GM21576 (cell line): ENCODE measurements at regions not wholly inside any gene's neighbourhood (a gene's known extent, or its start where the extent isn't known, plus 50 kb on each side); places are given as distances from the start of the nearest gene placed in this dataset.

Experiments
- ATAC-seq: cut with Tn5 transposase; IDR thresholded peaks from one replicate; pipeline ENCODE4 v1.9.1; 2021; ENCODE audit warnings: mild to moderate bottlenecking, moderate library complexity; ENCODE audit not compliant: unreplicated experiment

DNA sequence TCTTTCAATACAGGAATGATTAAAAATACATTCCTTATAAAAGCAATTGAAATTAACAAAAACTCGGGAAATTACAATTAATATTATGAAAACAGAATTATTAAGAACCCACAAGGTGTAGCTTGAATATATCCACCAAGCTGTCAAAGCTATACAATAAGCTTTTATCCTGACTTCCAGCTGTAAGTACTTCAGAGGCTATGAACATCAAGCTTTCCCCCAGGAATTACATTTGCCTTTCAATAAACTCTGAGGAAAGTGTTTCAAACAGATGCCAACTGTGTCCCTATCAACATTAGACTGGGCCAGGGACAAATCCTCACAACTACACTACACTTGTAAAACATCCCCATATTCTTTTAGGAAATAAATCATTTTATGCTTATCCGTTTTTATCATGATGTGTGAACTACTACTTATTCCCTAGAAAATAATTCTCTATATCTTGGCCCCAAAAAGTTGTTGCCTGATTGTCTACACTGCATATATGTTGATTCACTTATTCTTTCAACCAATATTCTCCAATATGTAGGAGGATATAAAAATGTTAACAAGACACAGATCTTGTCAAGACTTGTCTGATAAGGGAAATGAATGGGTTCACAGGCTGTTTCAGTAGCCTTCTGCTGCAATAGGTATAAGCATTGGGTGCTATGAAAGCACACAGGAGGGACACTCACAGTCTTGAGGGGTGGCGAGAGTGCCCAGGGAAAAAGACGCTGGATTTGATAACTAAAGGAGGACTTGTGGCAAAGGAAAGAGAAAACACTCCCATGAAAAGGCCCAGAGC is 494.1 kb downstream of the CENPC start:
- no peak for ATAC-seq

DNA sequence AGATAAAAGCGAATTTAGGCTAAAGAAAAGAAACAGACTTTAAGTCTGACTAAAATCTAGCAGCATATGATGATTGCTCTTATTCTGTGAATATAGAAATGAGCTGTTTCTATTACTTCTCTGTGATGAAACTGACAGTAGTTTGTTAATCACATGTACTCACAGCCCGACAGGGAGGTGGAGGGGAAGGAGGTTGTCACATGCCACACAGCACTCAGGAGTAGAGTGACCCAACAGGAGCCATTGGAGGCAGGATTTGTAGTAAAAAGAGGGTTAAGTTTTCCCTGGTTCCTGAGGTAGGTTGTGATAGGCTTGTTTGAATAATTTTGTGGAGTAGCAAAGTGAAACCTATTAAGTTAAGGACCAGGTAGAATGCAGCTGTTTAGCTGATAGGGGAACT is 495.9 kb downstream of the CENPC start:
- no peak for ATAC-seq

DNA sequence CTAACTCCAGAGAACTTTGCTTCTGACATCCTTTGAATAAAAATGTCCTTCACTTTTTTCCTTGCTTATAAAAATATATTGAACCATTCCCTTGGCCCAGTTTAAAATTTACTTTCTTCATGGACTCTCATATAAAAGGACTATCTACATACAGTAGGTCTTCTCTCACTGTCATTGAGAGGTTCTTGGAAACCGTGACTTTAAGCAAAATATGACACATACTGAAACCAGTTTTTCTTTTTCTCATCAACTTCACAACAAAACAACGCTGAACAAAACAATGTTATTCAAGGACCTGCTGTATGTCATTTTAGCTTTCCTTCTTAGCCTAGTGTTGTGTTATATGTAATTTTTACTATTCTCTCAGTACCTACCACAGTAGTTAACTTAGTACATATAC is 496.8 kb downstream of the CENPC start:
- ATAC-seq, result no peak

DNA sequence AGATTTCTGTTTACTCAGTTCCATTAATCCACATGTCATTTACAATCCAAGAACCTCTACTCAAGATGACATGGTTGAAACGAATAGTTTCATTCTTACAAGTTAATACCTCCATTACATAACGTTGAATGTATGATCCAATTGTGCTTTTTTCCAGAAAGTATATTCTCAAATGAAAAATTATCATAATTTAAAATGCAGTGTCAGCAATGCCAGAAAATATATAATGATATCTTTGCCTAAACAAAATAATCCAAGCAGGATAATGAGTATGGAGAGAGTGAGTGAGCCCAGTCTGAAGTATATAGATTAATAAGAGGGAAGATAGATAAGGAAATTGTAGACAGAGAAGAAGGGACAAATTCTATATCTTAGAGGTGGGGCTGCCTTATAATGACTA is 505.0 kb downstream of the CENPC start:
- ATAC-seq, result no peak

DNA sequence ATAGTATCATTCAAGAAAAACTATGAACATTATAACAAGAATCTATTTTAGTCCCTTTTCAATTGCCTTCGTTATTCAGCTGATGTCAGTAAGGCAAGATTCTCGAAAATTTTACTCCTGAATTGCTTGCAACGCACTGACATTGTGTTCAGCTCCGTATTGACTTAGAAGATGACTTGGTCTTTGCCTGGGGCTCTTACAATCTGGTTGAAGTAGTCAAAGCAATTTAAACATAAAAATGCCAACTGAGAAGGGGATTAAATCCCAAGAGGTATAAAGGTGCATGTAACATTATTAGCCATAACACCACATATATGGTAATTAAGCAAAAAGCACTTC is 507.1 kb downstream of the CENPC start:
- no peak for ATAC-seq

DNA sequence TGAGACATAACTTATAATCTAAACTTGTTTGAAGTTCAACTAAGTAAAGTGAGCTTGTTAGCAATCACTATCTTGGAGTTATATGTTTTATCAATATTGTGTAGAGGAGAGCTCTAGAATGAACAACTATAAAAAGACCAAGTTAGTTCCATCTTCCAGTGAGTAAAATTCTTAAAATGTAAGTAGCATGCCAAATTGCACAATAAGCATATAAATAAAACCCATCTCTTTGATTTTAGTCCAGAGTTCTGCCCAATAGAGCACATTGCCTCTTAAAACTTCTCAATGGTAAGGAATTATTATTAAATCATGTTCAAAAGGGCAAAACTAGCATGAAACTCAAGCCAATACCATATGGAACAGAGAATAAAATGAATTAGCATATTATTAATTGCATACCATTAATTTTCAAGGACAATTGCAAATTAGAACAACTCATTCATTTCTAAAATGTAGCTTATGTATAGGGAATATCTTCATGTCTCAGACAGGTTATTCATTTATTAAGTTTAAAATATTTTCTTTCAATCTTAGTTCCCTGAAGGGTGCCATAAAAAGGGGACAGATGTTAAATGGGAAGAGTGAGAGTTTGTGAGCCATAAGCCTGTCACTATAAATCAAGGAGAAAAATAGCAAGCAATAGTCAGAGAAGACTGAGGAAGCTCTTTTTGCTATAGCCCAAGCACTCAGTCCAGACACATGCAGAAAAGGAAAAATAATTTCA is 507.6 kb downstream of the CENPC start:
- no peak for ATAC-seq

DNA sequence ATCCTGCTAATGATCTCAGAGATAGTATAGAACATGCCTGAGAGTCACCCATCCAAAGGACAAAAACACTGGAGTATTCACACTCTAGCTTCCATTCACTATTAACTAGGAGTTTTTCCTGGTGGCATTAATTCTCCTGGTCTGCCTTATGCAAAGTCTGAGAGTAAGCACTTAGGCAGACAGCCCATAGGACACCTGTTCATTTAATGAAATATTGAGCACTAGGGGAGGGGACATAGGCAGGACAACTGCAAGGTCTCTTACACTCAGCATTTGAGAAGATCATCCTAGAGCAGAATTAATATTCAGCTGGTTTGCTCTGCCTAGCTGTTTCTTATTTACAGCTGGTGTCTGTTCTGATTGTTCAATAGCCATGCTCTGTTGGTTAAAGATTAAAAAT is 508.5 kb downstream of the CENPC start:
- ATAC-seq, result no peak

DNA sequence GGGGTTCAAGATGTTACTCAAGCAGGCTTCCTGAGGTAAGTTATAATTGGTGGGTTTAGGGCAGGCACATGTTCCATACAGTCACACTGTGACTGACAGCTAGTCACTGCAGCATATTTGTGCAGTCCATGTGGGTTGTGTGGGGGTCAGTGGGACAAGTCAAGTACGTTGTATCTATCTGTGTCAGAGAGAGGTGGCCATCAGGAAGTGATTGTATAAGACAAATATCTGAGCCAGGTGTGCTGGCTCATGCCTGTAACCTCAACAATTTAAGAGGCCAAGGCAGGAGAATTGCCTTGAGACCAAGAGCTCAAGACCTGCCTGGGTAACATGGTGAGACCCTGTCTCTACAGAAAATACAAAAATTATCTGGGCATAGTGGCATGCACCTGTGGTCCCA is 509.3 kb downstream of the CENPC start:
- ATAC-seq, result no peak

DNA sequence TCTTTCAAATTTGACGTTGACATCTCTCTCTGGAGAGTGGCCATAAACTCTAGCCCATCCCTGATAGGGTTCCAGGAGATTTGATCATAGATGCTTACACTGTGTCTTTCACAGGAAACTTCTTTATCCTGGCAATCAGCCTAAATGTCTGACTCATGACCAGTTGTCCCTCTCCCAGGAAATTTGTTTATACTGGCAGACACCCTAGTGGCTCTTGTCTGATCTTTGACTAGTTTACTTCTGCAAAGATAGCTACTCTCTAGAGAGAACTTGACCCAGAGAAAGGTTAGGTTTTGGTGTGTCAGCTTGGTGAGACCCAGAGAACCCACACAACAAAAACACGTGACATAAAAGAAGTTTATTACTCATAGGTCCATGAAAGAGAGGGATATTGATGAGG is 509.8 kb downstream of the CENPC start:
- no peak for ATAC-seq

DNA sequence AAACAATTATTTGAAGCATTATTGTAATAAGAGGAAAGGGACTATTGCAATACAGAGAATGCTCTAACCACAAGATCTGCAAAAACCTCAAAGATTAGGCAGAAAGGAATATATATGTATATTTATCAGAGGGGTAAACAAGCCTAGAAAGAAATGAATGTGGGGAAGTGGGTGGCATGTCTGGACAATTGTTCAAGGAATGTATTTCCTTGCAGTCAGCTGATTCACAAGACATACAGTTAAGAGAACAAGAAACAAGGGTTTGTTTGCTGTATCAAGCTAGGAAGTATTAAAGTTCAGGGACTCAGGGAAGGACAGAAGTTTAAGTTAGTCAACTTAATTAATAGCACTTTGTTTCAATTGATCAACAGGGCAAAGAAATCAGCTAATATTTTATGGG is 514.7 kb downstream of the CENPC start:
- ATAC-seq, result no peak

DNA sequence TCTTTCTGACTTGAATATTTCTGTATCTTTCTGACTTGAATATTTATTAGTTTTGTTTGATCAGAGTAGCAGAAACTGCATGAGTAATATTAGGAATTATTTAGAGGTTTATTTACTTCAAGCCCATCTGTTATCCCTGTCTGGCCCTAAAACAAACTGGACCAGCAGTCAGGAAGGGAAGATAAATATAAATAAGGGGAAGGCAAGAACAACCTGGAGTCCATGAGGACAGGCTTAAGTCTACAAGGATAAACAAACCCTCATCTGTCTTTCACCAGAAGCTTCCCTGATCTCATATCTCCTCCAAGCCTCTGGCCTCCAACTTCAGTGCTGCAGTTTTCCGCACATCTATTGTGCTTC is 524.9 kb downstream of the CENPC start:
- ATAC-seq, result no peak

DNA sequence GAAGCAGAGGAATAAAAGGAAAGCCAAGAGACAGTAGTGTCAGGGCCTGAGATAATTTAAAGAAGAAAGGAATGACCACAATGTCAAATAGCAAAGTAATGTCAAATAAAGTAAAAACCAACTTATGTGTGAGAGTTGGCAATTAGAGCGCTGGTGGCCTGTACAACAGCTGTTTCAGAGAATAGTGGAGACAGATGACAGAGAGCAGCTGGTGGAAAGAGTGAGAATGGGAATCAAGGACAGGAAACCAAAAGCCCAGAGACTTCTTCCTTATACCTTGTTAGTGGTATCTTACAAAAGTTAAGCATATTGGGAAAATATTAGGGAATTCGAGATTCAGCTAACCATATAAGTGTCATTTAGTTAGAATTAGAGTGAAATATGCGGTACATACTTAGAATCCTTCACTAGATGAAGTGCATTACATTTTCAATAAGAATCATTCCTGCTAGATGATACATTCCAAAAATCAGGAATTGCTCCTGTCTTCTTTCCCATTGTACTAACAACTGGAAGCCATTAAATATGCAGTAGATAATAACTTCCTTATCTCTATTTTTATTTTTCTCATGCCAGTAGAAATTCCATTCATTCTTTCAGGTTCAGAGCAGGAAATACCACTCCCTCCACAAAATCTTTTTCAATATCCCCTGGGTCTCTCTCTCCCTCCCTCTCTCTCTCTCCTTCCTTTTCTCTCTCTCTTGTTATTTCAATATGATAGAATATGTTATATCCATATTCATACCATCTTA is 525.4 kb downstream of the CENPC start:
- no peak for ATAC-seq

DNA sequence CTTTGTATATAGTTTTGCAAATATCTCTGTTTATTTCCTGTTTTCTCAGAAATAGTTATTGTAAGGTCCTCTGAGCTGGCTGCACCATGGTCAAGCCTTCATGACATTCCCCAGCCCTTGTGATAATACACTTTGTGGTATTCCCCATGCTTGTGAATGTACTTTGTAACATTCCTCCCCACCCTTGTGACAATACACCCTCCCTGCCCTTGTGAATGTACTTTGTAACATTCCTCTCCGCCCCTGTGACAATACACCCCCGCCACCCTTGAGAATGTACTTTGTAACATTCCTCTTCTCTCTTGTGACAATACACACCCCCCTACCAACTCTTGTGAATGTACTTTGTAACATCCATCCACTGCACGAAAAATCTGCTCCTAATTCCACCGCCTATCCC is 530.7 kb downstream of the CENPC start:
- no peak for ATAC-seq

DNA sequence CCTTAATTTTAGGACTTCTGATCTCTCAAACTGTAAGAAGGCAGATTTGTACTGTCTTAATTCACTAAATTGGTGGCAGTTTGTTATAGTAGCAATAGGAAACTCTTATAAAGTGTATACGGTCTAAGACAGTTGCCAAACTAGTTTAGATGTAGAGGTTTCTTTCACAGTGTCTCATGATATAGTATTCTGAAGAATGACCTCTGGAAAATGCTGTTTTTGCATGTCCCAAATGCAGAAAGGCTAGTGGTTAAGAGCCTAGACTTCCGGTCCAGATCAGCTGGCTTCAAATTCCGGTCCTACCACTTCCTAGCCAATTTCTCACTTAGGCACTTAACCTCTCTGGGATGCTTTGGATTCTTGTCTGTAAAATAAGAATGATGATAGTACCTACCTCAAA is 538.5 kb downstream of the CENPC start:
- ATAC-seq, result no peak

DNA sequence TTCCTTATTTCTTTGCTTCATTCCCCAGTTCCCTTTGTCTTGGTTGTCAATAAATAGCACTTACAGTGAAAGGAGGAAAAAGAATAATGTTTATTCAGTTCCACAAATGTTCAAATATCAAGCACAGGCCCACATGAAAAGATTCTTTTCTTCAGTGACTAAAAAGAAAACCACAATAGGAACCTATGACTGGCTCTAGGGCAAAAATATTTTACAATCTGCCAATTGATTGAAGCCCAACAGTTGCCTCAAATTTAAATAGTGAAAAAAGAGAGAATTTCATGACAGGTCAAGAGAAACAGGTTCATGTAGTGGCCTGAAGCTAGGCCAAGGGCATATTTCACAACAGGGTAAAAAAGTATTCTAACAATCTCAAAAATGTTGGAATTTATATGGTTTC is 553.8 kb downstream of the CENPC start:
- no peak for ATAC-seq

DNA sequence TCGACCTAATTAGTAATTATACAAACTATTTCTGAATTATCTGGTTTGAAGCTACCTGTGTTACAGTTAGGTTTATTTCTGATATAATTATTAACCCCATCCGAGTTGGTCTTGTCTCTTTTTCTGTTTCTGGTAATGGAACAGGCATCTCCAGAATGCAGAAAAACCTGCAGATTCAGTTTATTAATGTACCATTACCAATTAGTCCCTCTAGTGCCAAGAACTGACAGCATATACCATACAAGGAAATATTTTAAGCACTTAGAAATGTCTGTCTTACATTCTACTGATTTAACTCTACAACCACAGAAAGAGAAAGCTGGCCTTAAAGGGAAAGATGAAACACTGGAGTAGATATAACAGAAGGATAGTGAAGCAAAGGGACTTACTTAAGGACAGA is 570.6 kb downstream of the CENPC start:
- ATAC-seq, result no peak

DNA sequence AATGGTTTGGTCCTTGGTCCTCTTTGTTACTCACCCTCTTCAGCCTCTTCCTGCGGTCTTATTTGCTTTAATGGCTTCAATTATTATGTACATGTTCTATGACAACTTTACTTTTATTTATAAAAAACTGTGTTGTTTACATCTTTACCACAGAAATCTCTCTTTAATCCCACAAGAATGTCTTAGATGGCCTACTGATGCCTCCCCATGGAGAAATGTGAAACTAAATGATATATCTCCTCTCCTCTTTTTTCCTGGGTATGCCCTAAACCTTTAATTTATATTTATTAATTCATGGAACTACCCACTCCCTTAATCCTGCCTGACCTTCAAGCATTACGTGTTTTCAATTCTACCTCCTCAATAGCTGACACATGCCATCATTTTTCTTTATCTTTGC is 573.2 kb downstream of the CENPC start:
- no peak for ATAC-seq

DNA sequence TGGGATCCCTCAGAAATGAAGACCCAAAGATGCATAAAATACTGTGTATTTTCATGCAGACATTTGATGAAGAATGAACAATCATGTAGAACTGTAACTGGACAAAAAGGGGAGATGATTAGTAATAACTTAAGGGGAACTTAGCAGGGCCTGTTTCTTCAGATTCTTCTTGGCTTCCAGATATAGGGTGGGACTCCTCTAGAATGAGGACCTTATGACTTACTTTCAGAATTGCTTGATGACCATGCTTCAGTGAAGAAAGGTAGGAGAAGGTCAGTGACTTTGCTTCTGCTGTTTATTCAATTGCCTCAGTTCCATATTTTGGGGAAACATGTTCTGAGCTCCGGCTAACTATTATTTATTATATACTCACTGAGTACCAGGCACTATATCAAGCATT is 580.8 kb downstream of the CENPC start:
- no peak for ATAC-seq

DNA sequence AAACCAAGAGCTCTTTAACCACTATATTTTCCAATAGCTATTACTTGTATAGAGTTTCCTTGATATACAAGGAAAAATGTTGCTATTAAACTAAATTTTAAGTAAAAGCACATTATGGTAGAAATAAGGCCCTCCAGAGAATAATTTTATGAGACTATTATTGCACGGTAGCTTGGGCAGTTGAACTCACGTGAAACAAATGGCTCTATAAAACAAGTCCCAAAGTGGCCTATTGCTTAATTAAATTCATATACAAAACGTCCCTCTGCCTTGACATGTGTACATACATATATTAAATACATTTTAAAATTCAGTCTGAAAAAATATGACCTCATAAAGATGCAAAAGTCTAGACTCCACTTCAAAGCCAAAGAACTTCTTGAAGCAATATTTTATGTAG is 582.2 kb downstream of the CENPC start:
- no peak for ATAC-seq

DNA sequence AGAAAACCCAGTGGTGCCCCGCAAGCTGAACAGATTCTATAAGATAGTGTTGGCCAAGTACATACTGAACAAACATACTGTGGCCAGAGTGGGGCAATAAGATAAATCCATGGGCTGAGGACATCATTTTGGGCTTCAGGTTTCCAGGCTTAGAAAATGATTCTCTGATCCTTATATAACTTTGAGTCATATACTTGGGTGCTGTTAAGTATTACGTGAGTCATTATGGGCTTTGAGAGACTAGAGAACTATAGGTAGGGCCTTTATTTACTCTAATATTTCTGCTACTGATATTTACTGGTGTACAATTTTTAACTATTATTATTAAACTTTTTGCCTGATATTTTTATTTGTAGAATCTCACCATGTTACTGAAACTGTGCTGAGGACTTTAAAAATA is 586.1 kb downstream of the CENPC start:
- ATAC-seq, result no peak

DNA sequence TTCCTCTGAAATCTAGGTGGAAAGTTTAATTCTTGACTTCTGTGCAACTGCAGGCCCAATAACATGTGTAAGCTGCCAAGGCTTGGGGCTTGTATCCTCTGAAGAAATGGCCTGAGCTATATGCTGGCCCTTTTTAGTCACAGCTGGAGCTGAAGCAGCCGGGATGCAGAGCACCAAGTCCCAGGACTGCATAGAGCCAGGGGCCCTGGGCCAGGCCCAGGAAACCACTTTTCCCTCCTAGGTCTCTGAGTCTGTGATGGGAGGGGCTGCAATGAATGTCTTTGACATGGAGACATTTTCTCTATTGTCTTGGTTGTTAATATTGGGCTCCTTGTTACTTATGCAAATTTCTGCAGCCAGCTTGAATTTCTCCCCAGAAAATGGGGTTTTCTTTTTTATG is 588.5 kb downstream of the CENPC start:
- no peak for ATAC-seq

DNA sequence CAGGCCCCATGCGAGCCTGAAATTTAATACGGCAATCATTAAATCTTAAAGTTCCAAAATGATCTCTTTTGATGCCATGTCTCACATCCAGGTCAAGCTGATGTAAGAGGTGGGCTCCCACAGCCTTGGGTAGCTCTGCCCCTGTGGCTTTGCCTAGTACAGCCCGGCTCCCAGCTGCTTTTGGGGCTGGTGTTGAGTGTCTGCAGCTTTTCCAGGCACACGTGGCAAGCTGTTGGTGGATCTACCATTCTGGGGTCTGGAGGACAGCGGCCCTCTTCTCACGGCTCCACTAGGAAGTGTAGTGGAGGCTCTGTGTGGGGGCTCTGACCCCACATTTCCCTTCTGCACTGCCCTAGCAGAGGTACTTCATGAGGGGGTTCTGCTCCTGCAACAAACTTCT is 588.9 kb downstream of the CENPC start:
- ATAC-seq, result no peak
